HepG2 (cell line): ENCODE measurements at regions not wholly inside any gene's neighbourhood (a gene's known extent, or its start where the extent isn't known, plus 50 kb on each side); places are given as distances from the start of the nearest gene placed in this dataset.

Source experiments
- ARID2 ChIP-seq: sonication (generic); formaldehyde crosslinking; IDR thresholded peaks from 2 replicates; pipeline ENCODE4 v1.8.1; 2022; ENCODE audit warnings: mild to moderate bottlenecking, missing genetic modification reagents, borderline replicate concordance
- CREM ChIP-seq, 2 experiments: sonication (generic) in 1 of 2; formaldehyde crosslinking in 1 of 2; IDR thresholded peaks; 2 replicates each; pipeline versions ENCODE4 v1.4.0 to v1.6.1; 2016 to 2020; ENCODE audit warnings: antibody characterized with exemption in 1 of 2, mild to moderate bottlenecking in 1 of 2, missing genetic modification reagents in 1 of 2
- MYC ChIP-seq: sonication (generic); formaldehyde crosslinking; IDR thresholded peaks from 2 replicates; pipeline ENCODE4 v1.9.0; 2021; ENCODE audit warnings: missing genetic modification reagents, borderline replicate concordance
- NKX3-1 ChIP-seq: sonication (generic); formaldehyde crosslinking; IDR thresholded peaks from 2 replicates; pipeline ENCODE4 v1.5.0; 2020; ENCODE audit warnings: missing genetic modification reagents
- RBFOX2 ChIP-seq: fragments of 200-400 bp; formaldehyde crosslinking; IDR thresholded peaks from 2 replicates; pipeline ENCODE4 v1.6.1; 2017; ENCODE audit warnings: low read depth, mild to moderate bottlenecking, low read length
- RCOR2 ChIP-seq: IDR thresholded peaks from 2 replicates; pipeline ENCODE4 v1.6.1; 2016; ENCODE audit warnings: missing biosample characterization, missing genetic modification reagents
- RXRA ChIP-seq: sonication (generic); formaldehyde crosslinking; IDR thresholded peaks from 2 replicates; pipeline ENCODE4 v1.5.1; 2020; ENCODE audit warnings: missing genetic modification reagents
- SMC3 ChIP-seq: IDR thresholded peaks from 2 replicates; pipeline ENCODE4 v1.6.1; 2011; ENCODE audit warnings: low read length, improper control_type of control experiment
- SOX13 ChIP-seq, 3 experiments: fragments of 450-650 bp in 1 of 3; sonication (generic) in 1 of 3; formaldehyde crosslinking in 1 of 3; IDR thresholded peaks in 2 of 3; conservative IDR thresholded peaks in 1 of 3; 2 replicates each; pipeline versions ENCODE4 v1.5.0 to v1.6.1; 2016 to 2020; ENCODE audit warnings: antibody characterized with exemption in 1 of 3, mild to moderate bottlenecking in 1 of 3, missing compliant biosample characterization in 1 of 3, missing genetic modification reagents in 1 of 3, moderate library complexity in 1 of 3
- SOX5 ChIP-seq: IDR thresholded peaks from 2 replicates; pipeline ENCODE4 v1.6.1; 2016; ENCODE audit warnings: borderline replicate concordance
- THAP11 ChIP-seq: IDR thresholded peaks from 2 replicates; pipeline ENCODE4 v1.6.1; 2016; ENCODE audit warnings: missing biosample characterization, missing genetic modification reagents
- ZNF383 ChIP-seq: sonication (generic); formaldehyde crosslinking; IDR thresholded peaks from 2 replicates; pipeline ENCODE4 v1.4.0; 2020; ENCODE audit warnings: missing genetic modification reagents, mild to moderate bottlenecking, borderline replicate concordance
- TF ChIP-seq, protein P1 (sequence below): sonication (generic); formaldehyde crosslinking; conservative IDR thresholded peaks from 2 replicates; pipeline ENCODE4 v1.4.0; 2020; ENCODE audit warnings: mild to moderate bottlenecking, missing genetic modification reagents, moderate library complexity
- TF ChIP-seq, protein P2 (sequence below): sonication (generic); formaldehyde crosslinking; IDR thresholded peaks from 2 replicates; pipeline ENCODE4 v1.5.1; 2020; ENCODE audit warnings: missing genetic modification reagents, mild to moderate bottlenecking, borderline replicate concordance
- TF ChIP-seq, protein P3 (sequence below): sonication (generic); formaldehyde crosslinking; IDR thresholded peaks from 2 replicates; pipeline ENCODE4 v1.9.0; 2021; ENCODE audit warnings: missing genetic modification reagents, borderline replicate concordance
- TF ChIP-seq, protein P4 (sequence below): sonication (generic); formaldehyde crosslinking; IDR thresholded peaks from 2 replicates; pipeline ENCODE4 v1.4.0; 2020; ENCODE audit warnings: missing genetic modification reagents, borderline replicate concordance
- TF ChIP-seq, protein P5 (sequence below): sonication (generic); formaldehyde crosslinking; IDR thresholded peaks from 2 replicates; pipeline ENCODE4 v1.8.1; 2023; ENCODE audit warnings: mild to moderate bottlenecking, missing genetic modification reagents
- TF ChIP-seq, protein P6 (sequence below), 2 experiments: sonication (generic) in 1 of 2; formaldehyde crosslinking in 1 of 2; IDR thresholded peaks; 2 replicates each; pipeline versions ENCODE4 v1.4.0 to v1.6.1; 2018 to 2020; ENCODE audit warnings: missing genetic modification reagents in 2 of 2, borderline replicate concordance in 1 of 2, low read depth in 1 of 2, mild to moderate bottlenecking in 1 of 2, missing biosample characterization in 1 of 2

DNA sequence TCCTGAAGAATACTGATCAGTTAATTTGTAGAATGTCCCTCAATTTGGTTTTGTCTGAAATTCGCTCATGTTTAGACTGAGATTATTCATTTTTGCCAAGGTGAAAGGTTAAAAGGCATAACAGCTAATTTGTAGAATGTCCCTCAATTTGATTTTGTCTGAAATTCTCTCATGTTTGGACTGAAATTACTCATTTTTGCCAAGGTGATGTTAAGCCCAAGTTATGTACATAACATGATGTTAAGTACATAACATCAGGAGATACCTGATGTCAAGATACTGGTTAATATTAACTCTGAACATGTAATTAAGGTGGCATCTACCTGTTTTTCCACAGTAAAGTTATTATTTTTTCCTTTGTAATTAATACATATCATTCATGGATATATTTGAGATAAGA lies 243.4 kb upstream of the PMFBP1 start (continued):
- TF ChIP-seq, protein P1, sequence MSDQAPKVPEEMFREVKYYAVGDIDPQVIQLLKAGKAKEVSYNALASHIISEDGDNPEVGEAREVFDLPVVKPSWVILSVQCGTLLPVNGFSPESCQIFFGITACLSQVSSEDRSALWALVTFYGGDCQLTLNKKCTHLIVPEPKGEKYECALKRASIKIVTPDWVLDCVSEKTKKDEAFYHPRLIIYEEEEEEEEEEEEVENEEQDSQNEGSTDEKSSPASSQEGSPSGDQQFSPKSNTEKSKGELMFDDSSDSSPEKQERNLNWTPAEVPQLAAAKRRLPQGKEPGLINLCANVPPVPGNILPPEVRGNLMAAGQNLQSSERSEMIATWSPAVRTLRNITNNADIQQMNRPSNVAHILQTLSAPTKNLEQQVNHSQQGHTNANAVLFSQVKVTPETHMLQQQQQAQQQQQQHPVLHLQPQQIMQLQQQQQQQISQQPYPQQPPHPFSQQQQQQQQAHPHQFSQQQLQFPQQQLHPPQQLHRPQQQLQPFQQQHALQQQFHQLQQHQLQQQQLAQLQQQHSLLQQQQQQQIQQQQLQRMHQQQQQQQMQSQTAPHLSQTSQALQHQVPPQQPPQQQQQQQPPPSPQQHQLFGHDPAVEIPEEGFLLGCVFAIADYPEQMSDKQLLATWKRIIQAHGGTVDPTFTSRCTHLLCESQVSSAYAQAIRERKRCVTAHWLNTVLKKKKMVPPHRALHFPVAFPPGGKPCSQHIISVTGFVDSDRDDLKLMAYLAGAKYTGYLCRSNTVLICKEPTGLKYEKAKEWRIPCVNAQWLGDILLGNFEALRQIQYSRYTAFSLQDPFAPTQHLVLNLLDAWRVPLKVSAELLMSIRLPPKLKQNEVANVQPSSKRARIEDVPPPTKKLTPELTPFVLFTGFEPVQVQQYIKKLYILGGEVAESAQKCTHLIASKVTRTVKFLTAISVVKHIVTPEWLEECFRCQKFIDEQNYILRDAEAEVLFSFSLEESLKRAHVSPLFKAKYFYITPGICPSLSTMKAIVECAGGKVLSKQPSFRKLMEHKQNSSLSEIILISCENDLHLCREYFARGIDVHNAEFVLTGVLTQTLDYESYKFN, result peak; percentile 74
- no peak for TF ChIP-seq ZNF383 (CRISPR knock-in tag)
- TF ChIP-seq, protein P2, sequence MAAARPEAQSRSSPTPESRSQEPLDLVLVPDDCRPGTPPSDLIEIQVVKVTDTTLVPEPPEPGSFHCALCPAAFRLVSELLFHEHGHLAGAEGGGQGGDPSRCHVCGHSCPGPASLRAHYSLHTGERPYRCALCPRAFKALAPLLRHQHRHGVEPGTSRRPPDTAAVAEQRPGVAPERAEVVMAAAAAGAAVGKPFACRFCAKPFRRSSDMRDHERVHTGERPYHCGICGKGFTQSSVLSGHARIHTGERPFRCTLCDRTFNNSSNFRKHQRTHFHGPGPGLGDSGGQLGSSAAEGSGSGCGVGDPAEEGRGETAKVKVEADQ, result no peak
- TF ChIP-seq, protein P3, sequence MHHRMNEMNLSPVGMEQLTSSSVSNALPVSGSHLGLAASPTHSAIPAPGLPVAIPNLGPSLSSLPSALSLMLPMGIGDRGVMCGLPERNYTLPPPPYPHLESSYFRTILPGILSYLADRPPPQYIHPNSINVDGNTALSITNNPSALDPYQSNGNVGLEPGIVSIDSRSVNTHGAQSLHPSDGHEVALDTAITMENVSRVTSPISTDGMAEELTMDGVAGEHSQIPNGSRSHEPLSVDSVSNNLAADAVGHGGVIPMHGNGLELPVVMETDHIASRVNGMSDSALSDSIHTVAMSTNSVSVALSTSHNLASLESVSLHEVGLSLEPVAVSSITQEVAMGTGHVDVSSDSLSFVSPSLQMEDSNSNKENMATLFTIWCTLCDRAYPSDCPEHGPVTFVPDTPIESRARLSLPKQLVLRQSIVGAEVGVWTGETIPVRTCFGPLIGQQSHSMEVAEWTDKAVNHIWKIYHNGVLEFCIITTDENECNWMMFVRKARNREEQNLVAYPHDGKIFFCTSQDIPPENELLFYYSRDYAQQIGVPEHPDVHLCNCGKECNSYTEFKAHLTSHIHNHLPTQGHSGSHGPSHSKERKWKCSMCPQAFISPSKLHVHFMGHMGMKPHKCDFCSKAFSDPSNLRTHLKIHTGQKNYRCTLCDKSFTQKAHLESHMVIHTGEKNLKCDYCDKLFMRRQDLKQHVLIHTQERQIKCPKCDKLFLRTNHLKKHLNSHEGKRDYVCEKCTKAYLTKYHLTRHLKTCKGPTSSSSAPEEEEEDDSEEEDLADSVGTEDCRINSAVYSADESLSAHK, result no peak
- TF ChIP-seq RCOR2, result peak; percentile 48; the same call in 1 of the 2 replicates
- TF ChIP-seq RXRA (CRISPR knock-in tag), result no peak
- TF ChIP-seq CREM (IDR thresholded peaks at IDR 0.05), result peak; percentile 53
- TF ChIP-seq CREM (CRISPR knock-in tag; IDR thresholded peaks at IDR 0.05), result no peak
- peak; percentile 65; the same call in 1 of the 2 replicates for TF ChIP-seq SOX5
- no peak for TF ChIP-seq SMC3
- TF ChIP-seq, protein P4, sequence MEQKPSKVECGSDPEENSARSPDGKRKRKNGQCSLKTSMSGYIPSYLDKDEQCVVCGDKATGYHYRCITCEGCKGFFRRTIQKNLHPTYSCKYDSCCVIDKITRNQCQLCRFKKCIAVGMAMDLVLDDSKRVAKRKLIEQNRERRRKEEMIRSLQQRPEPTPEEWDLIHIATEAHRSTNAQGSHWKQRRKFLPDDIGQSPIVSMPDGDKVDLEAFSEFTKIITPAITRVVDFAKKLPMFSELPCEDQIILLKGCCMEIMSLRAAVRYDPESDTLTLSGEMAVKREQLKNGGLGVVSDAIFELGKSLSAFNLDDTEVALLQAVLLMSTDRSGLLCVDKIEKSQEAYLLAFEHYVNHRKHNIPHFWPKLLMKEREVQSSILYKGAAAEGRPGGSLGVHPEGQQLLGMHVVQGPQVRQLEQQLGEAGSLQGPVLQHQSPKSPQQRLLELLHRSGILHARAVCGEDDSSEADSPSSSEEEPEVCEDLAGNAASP (CRISPR knock-in tag), result 0 out of 2 replicates have a peak, but pooled peaks have one; percentile 6
- TF ChIP-seq, protein P5, sequence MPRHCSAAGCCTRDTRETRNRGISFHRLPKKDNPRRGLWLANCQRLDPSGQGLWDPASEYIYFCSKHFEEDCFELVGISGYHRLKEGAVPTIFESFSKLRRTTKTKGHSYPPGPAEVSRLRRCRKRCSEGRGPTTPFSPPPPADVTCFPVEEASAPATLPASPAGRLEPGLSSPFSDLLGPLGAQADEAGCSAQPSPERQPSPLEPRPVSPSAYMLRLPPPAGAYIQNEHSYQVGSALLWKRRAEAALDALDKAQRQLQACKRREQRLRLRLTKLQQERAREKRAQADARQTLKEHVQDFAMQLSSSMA (CRISPR knock-in tag), result no peak
- no peak for TF ChIP-seq ARID2 (CRISPR knock-in tag)
- no peak for TF ChIP-seq RBFOX2
- TF ChIP-seq, protein P6, sequence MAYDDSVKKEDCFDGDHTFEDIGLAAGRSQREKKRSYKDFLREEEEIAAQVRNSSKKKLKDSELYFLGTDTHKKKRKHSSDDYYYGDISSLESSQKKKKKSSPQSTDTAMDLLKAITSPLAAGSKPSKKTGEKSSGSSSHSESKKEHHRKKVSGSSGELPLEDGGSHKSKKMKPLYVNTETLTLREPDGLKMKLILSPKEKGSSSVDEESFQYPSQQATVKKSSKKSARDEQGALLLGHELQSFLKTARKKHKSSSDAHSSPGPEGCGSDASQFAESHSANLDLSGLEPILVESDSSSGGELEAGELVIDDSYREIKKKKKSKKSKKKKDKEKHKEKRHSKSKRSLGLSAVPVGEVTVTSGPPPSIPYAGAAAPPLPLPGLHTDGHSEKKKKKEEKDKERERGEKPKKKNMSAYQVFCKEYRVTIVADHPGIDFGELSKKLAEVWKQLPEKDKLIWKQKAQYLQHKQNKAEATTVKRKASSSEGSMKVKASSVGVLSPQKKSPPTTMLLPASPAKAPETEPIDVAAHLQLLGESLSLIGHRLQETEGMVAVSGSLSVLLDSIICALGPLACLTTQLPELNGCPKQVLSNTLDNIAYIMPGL (CRISPR knock-in tag; IDR thresholded peaks at IDR 0.05; ENCODE audit: borderline replicate concordance in 1 of 2, low read depth in 1 of 2), result no peak
- no peak for TF ChIP-seq NKX3-1 (CRISPR knock-in tag)
- TF ChIP-seq SOX13 (IDR thresholded peaks at IDR 0.05), result no peak
- TF ChIP-seq SOX13 (CRISPR knock-in tag; conservative IDR thresholded peaks at IDR 0.05 in 1 of 2, IDR thresholded peaks at IDR 0.05 in 1 of 2), result peak in 1 of 2 experiments; percentile 70; a peak in 2 of 4 replicates
- TF ChIP-seq THAP11 (CRISPR knock-in tag), result 0 out of 2 replicates have a peak, but pooled peaks have one; percentile 16
- TF ChIP-seq MYC (CRISPR knock-in tag), result no peak
